ENCODE measurements at regions not wholly inside any gene's neighbourhood (a gene's known extent, or its start where the extent isn't known, plus 50 kb on each side); places are given as distances from the start of the nearest gene placed in this dataset.

DNA sequence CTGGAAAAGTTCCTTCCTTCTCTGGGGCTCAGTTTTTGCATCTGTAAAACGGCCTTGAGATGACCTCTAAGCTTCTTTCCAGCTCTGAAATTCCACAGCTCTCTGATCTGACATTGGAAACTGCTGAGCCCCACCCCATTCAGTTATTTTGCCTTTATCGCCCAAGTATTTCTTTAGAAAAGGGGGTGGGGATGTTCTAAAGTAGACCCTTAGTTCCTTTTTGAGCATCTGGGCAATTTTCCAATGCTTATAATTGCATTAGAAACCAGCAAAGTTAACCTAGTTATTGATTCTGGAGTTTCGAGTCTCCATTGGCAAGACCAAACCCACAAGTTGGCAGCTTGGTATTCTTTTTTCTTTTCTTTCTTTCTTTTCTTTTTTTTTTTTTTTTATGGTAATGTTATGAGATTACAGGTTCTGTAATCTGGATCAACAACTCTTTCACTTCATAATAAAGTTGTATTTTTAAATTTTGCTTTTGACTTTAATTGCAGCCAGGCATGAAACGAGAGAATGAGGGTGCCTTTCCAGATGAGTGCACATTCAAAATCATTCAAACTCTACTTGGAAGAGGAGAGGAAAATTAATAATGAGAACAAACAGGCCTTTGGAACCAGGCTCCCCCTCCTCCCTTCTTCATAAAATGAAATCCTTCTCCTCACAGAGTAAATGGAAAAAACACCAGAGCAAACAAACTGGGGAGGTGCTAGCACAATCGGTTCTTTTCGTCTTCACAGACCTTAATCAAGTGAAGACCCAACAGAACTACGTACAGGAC lies 76.8 kb upstream of the LRIG1 start:
- TF ChIP-seq BRF2 (IDR thresholded peaks at IDR 0.05; ENCODE audit: borderline replicate concordance, insufficient read depth, insufficient read length) = no peak
- TF ChIP-seq JUND (IDR thresholded peaks at IDR 0.05; ENCODE audit: borderline replicate concordance, low read depth, low read length) = no peak
- no peak for TF ChIP-seq JUND (tag; IDR thresholded peaks at IDR 0.05; ENCODE audit: borderline replicate concordance, low read depth, low read length)
- TF ChIP-seq NR2C2 (CRISPR knock-in tag; IDR thresholded peaks at IDR 0.05) = no peak
- TF ChIP-seq NR2C2 (tag; IDR thresholded peaks at IDR 0.05) = no peak
- TF ChIP-seq EHMT2 (IDR thresholded peaks at IDR 0.05) = no peak
- TF ChIP-seq, protein P1, sequence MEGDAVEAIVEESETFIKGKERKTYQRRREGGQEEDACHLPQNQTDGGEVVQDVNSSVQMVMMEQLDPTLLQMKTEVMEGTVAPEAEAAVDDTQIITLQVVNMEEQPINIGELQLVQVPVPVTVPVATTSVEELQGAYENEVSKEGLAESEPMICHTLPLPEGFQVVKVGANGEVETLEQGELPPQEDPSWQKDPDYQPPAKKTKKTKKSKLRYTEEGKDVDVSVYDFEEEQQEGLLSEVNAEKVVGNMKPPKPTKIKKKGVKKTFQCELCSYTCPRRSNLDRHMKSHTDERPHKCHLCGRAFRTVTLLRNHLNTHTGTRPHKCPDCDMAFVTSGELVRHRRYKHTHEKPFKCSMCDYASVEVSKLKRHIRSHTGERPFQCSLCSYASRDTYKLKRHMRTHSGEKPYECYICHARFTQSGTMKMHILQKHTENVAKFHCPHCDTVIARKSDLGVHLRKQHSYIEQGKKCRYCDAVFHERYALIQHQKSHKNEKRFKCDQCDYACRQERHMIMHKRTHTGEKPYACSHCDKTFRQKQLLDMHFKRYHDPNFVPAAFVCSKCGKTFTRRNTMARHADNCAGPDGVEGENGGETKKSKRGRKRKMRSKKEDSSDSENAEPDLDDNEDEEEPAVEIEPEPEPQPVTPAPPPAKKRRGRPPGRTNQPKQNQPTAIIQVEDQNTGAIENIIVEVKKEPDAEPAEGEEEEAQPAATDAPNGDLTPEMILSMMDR (IDR thresholded peaks at IDR 0.05 in 2 of 3, conservative IDR thresholded peaks at IDR 0.05 in 1 of 3; ENCODE audit: insufficient read depth in 2 of 3, low read depth in 1 of 3, low read length in 3 of 3) = no peak
- TF ChIP-seq SIX5 (IDR thresholded peaks at IDR 0.05; ENCODE audit: borderline replicate concordance in 1 of 2, insufficient read depth in 1 of 2, low read depth in 1 of 2, low read length in 2 of 2) = no peak
- no peak for TF ChIP-seq POLR2AphosphoS5 (IDR thresholded peaks at IDR 0.05; ENCODE audit: control insufficient read depth, insufficient read depth, low read depth, low read length)
- no peak for TF ChIP-seq ATF7 (IDR thresholded peaks at IDR 0.05)
- no peak for TF ChIP-seq HIVEP1 (CRISPR knock-in tag; IDR thresholded peaks at IDR 0.05)
- no peak for TF ChIP-seq NONO (IDR thresholded peaks at IDR 0.05; ENCODE audit: low read depth in 2 of 2, low read length in 1 of 2)
- TF ChIP-seq ZKSCAN1 (IDR thresholded peaks at IDR 0.05; ENCODE audit: low read depth, low read length) = no peak
- TF ChIP-seq POLR2A (conservative IDR thresholded peaks at IDR 0.05) = no peak
